ENCODE measurements at regions not wholly inside any gene's neighbourhood (a gene's known extent, or its start where the extent isn't known, plus 50 kb on each side); places are given as distances from the start of the nearest gene placed in this dataset.

DNA sequence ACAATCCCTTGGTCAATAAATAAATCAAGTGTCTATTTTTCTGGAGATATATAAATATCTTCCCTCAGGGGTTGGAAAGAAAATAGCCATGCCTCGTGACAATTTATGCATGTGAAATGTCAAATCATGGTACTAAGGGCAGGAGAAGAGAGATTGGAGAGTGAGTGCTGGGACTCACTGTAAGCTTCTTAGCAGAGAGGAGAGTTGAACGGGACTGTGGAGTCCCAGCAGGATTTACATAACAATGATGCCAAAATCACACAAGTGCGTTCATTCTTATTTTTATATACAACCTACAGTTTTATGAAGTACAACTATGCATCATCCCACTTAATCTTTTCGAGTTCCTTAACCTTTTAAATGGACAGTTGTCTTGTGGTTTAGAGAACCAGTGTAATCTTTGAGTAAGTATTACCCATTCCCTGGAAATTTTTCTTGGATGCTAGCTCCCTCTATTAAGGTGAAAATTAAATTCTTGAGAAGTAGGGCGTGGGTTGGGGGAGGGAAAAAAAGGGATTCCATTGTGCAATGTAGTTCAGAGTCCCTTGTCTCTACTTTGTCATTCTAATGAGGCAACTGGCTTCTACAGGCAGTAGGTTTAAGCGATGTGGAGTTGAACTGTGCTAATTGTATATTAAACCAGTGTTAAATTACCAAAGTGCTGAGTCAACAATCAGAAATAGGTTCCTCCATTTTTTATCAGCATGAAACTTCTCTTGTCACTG is 143.6 kb upstream of the EPHA4 start:
- no peak overlapping the region for H3K27ac ChIP-seq (ENCODE audit: extremely low read depth, low read depth, low read length)
- WGBS (ENCODE audit: insufficient coverage, low coverage, missing lambda C conversion rate), result 1% methylated on average over 6 of the region's 6 CpGs
- ATAC-seq, result no peak
- in situ Hi-C loops (cut with MboI), result no loop called here
- no peak overlapping the region for H3K4me2 ChIP-seq (ENCODE audit: insufficient read depth, low read length)
- no peaks in the 10 kb centered on the region for H3K36me3 ChIP-seq (ENCODE audit: control insufficient read depth, insufficient read depth, low read length)
- H3K27me3 ChIP-seq (ENCODE audit: control insufficient read depth in 2 of 2, insufficient read depth in 2 of 2, low read length in 2 of 2), result no peaks in the 10 kb centered on the region
- ChIA-PET CTCF (ENCODE audit: low intra/inter-chr PET ratio) (no interaction called here), POLR2A (no interaction called here)
- no peaks in the 10 kb centered on the region for H3K9me3 ChIP-seq (replicated peaks; ENCODE audit: control insufficient read depth, insufficient read depth, low read depth, low read length)
- no peaks in the 10 kb centered on the region for H3K9me1 ChIP-seq (ENCODE audit: control insufficient read depth, insufficient read depth, low read length)
- no peak for FAIRE-seq
- H3K9ac ChIP-seq (ENCODE audit: insufficient read depth in 1 of 2, low read depth in 2 of 2, low read length in 2 of 2), result no peak overlapping the region
- H2AFZ ChIP-seq (ENCODE audit: low read depth, low read length), result no peak overlapping the region
- intact Hi-C loops (cut with micrococcal nuclease), result no loop called here
- no peak overlapping the region for H3K4me3 ChIP-seq
- DNase-seq (ENCODE audit: extremely low read depth in 1 of 4, low spot score in 3 of 4), result no peak
- no peaks in the 10 kb centered on the region for H4K20me1 ChIP-seq (replicated peaks; ENCODE audit: control insufficient read depth, insufficient read depth, low read length)
- H3K4me1 ChIP-seq (replicated peaks in 1 of 2; ENCODE audit: control insufficient read depth in 2 of 2, insufficient read depth in 2 of 2, low read length in 2 of 2), result no peaks in the 10 kb centered on the region
- no peaks in the 10 kb centered on the region for H3K79me2 ChIP-seq (ENCODE audit: control insufficient read depth, insufficient read depth, low read length)
- BruUV-seq (replicated peaks), result no TSS peak
- no peak for TF ChIP-seq ASH1L (IDR thresholded peaks at IDR 0.05; ENCODE audit: borderline replicate concordance, low read depth, partially characterized antibody)
- TF ChIP-seq, protein P1, sequence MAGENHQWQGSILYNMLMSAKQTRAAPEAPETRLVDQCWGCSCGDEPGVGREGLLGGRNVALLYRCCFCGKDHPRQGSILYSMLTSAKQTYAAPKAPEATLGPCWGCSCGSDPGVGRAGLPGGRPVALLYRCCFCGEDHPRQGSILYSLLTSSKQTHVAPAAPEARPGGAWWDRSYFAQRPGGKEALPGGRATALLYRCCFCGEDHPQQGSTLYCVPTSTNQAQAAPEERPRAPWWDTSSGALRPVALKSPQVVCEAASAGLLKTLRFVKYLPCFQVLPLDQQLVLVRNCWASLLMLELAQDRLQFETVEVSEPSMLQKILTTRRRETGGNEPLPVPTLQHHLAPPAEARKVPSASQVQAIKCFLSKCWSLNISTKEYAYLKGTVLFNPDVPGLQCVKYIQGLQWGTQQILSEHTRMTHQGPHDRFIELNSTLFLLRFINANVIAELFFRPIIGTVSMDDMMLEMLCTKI (IDR thresholded peaks at IDR 0.05; ENCODE audit: partially characterized antibody), result no peak
- no peak for TF ChIP-seq ATF7 (IDR thresholded peaks at IDR 0.05)
- TF ChIP-seq SPI1 (IDR thresholded peaks at IDR 0.05; ENCODE audit: borderline replicate concordance, low read depth, low read length), result no peak
- TF ChIP-seq ZFX (CRISPR knock-in tag; IDR thresholded peaks at IDR 0.05), result no peak
- no peak for TF ChIP-seq ZNF583 (CRISPR knock-in tag; IDR thresholded peaks at IDR 0.05)
- TF ChIP-seq RBM22 (IDR thresholded peaks at IDR 0.05; ENCODE audit: low read depth, low read length, poor library complexity, severe bottlenecking), result no peak
- no peak for TF ChIP-seq GABPA (tag; conservative IDR thresholded peaks at IDR 0.05; ENCODE audit: low read depth)
- no peak for TF ChIP-seq STAT5A (IDR thresholded peaks at IDR 0.05; ENCODE audit: borderline replicate concordance, low read length)
- TF ChIP-seq FOXP4 (CRISPR knock-in tag; IDR thresholded peaks at IDR 0.05; ENCODE audit: borderline replicate concordance), result no peak
- TF ChIP-seq BRD9 (IDR thresholded peaks at IDR 0.05; ENCODE audit: low read depth, partially characterized antibody), result no peak
- TF ChIP-seq FOXM1 (IDR thresholded peaks at IDR 0.05; ENCODE audit: low read depth), result no peak
- no peak for TF ChIP-seq FOXM1 (CRISPR knock-in tag; IDR thresholded peaks at IDR 0.05; ENCODE audit: low read depth)
- TF ChIP-seq ZNF707 (CRISPR knock-in tag; conservative IDR thresholded peaks at IDR 0.05), result no peak
- no peak for TF ChIP-seq ESRRB (CRISPR knock-in tag; IDR thresholded peaks at IDR 0.05; ENCODE audit: borderline replicate concordance)
- TF ChIP-seq, protein P2, sequence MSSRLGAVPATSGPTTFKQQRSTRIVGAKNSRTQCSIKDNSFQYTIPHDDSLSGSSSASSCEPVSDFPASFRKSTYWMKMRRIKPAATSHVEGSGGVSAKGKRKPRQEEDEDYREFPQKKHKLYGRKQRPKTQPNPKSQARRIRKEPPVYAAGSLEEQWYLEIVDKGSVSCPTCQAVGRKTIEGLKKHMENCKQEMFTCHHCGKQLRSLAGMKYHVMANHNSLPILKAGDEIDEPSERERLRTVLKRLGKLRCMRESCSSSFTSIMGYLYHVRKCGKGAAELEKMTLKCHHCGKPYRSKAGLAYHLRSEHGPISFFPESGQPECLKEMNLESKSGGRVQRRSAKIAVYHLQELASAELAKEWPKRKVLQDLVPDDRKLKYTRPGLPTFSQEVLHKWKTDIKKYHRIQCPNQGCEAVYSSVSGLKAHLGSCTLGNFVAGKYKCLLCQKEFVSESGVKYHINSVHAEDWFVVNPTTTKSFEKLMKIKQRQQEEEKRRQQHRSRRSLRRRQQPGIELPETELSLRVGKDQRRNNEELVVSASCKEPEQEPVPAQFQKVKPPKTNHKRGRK (tag; IDR thresholded peaks at IDR 0.05), result no peak
- no peak for TF ChIP-seq ZBTB12 (CRISPR knock-in tag; IDR thresholded peaks at IDR 0.05)
- no peak for TF ChIP-seq RNF2 (IDR thresholded peaks at IDR 0.05)

Measured in K562 (cell line).